Tibial nerve (tissue), 3 donors: ENCODE measurements at regions not wholly inside any gene's neighbourhood (a gene's known extent, or its start where the extent isn't known, plus 50 kb on each side); places are given as distances from the start of the nearest gene placed in this dataset.

Experiments used
- POLR2A ChIP-seq, 2 donors: fragments of 450-650 bp; IDR thresholded peaks; one replicate each; pipeline ENCODE4 v1.6.1; 2017; ENCODE audit warnings: antibody characterized with exemption in 2 of 2, mild to moderate bottlenecking in 2 of 2, moderate library complexity in 2 of 2
- TF ChIP-seq, protein P1 (sequence below), 5 experiments: fragments of 200-600 bp in 3 of 5; fragments of 450-650 bp in 2 of 5; sonication (generic) in 3 of 5; IDR thresholded peaks; one replicate each; pipeline ENCODE4 v1.5.1; 2016 to 2019; ENCODE audit warnings: antibody characterized with exemption in 5 of 5, mild to moderate bottlenecking in 3 of 5, moderate library complexity in 2 of 5

DNA sequence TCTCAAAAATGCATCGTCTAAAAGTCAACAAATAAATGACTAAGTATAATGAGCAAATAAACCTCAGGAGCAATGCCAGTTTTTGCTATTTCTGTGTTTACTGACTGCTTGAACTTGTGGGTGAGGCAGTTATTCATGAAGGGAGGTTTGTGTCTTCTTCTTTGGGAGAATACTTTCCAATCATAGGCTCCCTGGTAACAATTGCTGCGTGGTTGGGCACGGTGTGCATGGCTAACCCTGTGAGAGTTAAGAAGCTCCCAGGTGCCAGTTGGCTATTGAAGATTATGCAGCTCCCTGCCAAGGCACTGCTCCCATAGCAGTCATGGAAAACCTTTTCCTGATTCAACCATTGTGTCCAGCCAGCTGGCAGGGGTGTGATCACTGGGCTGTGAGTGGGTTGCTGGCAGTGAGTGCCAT, 775.9 kb upstream of the GOT2 start:
- TF ChIP-seq, protein P1, sequence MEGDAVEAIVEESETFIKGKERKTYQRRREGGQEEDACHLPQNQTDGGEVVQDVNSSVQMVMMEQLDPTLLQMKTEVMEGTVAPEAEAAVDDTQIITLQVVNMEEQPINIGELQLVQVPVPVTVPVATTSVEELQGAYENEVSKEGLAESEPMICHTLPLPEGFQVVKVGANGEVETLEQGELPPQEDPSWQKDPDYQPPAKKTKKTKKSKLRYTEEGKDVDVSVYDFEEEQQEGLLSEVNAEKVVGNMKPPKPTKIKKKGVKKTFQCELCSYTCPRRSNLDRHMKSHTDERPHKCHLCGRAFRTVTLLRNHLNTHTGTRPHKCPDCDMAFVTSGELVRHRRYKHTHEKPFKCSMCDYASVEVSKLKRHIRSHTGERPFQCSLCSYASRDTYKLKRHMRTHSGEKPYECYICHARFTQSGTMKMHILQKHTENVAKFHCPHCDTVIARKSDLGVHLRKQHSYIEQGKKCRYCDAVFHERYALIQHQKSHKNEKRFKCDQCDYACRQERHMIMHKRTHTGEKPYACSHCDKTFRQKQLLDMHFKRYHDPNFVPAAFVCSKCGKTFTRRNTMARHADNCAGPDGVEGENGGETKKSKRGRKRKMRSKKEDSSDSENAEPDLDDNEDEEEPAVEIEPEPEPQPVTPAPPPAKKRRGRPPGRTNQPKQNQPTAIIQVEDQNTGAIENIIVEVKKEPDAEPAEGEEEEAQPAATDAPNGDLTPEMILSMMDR (IDR thresholded peaks at IDR 0.05), result no peak
- TF ChIP-seq POLR2A (IDR thresholded peaks at IDR 0.05), result no peak
